ENCODE measurements at regions not wholly inside any gene's neighbourhood (a gene's known extent, or its start where the extent isn't known, plus 50 kb on each side); places are given as distances from the start of the nearest gene placed in this dataset.

GRCh38 chr7:124423863-124424262 is 341.7 kb downstream of the GPR37 start:
- DNase-seq (ENCODE audit: low spot score) = no peak

GRCh38 chr7:124422081-124422480 is 343.5 kb downstream of the GPR37 start:
- DNase-seq (ENCODE audit: low spot score) = no peak

GRCh38 chr7:124420367-124420766 is 345.2 kb downstream of the GPR37 start:
- DNase-seq (ENCODE audit: low spot score) = no peak

- no peak for DNase-seq (ENCODE audit: low spot score)
These were observed 352.6 kb downstream of the GPR37 start for GRCh38 chr7:124413029-124413428.

GRCh38 chr7:124412531-124412930 is 353.1 kb downstream of the GPR37 start:
- DNase-seq (ENCODE audit: low spot score) = no peak

GRCh38 chr7:124411796-124412195 is 353.8 kb downstream of the GPR37 start:
- no peak for DNase-seq (ENCODE audit: low spot score)

- DNase-seq (ENCODE audit: low spot score) = no peak
These were observed 362.0 kb downstream of the GPR37 start for GRCh38 chr7:124403587-124403986.

- no peak for DNase-seq (ENCODE audit: low spot score)
These were observed 362.5 kb downstream of the GPR37 start for GRCh38 chr7:124403112-124403511.

- no peak for DNase-seq (ENCODE audit: low spot score)
These were observed 365.7 kb downstream of the GPR37 start for GRCh38 chr7:124399941-124400340.

GRCh38 chr7:124398937-124399552 is 366.2 kb upstream of the TMEM229A start:
- no peak for DNase-seq (ENCODE audit: low spot score)

- no peak for DNase-seq (ENCODE audit: low spot score)
These were observed 364.3 kb upstream of the TMEM229A start for GRCh38 chr7:124397134-124397533.

GRCh38 chr7:124390301-124390700 is 357.4 kb upstream of the TMEM229A start:
- no peak for DNase-seq (ENCODE audit: low spot score)

GRCh38 chr7:124388751-124389150 is 355.9 kb upstream of the TMEM229A start:
- DNase-seq (ENCODE audit: low spot score) = no peak

- DNase-seq (ENCODE audit: low spot score) = no peak
These were observed 354.2 kb upstream of the TMEM229A start for GRCh38 chr7:124387056-124387455.

GRCh38 chr7:124379296-124379695 is 346.4 kb upstream of the TMEM229A start:
- DNase-seq (ENCODE audit: low spot score) = no peak

- DNase-seq (ENCODE audit: low spot score) = no peak
These were observed 343.2 kb upstream of the TMEM229A start for GRCh38 chr7:124376111-124376510.

- no peak for DNase-seq (ENCODE audit: low spot score)
These were observed 342.5 kb upstream of the TMEM229A start for GRCh38 chr7:124375391-124375790.

GRCh38 chr7:124369310-124369709 is 336.4 kb upstream of the TMEM229A start:
- DNase-seq (ENCODE audit: low spot score) = no peak

GRCh38 chr7:124366118-124366517 is 333.3 kb upstream of the TMEM229A start:
- no peak for DNase-seq (ENCODE audit: low spot score)

- DNase-seq (ENCODE audit: low spot score) = no peak
These were observed 331.4 kb upstream of the TMEM229A start for GRCh38 chr7:124364283-124364682.

- no peak for DNase-seq (ENCODE audit: low spot score)
These were observed 321.3 kb upstream of the TMEM229A start for GRCh38 chr7:124354201-124354600.

GRCh38 chr7:124351950-124352349 is 319.1 kb upstream of the TMEM229A start:
- no peak for DNase-seq (ENCODE audit: low spot score)

GRCh38 chr7:124349443-124349842 is 316.6 kb upstream of the TMEM229A start:
- DNase-seq (ENCODE audit: low spot score) = no peak

GRCh38 chr7:124338861-124339260 is 306.0 kb upstream of the TMEM229A start:
- no peak for DNase-seq (ENCODE audit: low spot score)
